ENCODE measurements at regions not wholly inside any gene's neighbourhood (a gene's known extent, or its start where the extent isn't known, plus 50 kb on each side); places are given as distances from the start of the nearest gene placed in this dataset.
A peak's percentile ranks its signal among the peaks of the same experiment; 100 is the strongest.

DNA sequence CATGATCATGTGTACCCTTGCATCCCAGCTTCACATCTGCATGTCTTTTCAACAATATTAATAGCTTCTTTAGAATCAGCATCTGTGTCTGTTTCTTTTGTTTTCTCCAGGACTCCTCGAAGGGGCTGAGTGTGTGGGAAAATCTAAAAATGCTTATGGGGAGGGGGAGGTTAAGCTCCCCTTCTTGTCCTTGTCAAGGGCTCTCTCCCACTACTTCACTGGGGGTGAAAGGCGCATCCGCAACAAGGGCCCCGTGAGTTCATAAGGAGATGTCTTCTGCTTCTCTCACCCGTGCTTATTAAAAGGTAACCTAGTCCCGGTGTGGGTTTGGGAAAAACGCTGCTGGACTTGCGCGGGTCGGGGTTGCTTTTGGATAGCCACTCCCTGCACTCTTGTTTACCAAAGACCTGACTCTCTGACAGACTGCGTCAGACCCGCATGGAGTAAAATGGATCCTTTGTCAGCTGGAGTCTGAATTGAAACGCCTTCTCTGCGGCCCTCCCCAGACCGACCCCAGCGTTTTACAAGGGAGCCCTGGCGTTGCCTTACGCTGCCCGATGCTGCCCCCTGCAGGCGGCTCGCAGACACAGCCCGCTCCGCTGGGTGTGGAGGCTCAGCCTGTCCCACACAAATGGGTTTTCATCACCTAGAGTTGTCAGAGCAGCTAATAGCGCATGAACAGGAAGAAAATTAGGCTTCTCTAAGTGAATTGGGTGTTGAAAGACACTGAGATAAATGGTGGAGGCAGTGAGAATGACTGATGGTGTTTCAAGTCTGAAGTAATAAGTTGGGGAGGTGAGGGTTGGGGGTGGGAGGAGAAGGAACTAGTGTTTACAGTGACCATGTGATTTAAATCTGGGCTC is 53.8 kb downstream of the IER5 start:
- peak; percentile 95 for DNase-seq (ENCODE audit: low read depth)

- no peak for DNase-seq (ENCODE audit: low read depth)
Measured at GRCh38 chr1:181143102-181143859, 54.8 kb downstream of the IER5 start.

DNA sequence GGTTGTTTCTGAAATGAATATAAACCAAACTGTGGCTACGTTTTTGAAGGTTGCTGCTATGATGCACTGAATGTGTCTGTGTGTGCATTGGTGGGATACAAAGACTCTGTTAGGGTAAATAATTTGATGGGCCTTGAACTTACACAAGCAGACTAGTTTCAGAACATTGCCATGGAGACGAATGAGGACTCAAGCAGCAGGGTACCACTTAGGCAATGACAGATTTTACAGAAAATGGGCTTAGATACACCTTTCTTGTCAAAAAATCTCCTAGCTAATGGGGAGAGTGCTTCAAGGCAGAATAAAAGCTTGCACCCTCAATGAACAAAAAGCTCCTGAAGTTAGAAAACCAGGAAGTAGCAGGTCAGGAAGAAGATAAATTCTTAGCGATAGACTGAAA is 55.7 kb downstream of the IER5 start:
- DNase-seq (ENCODE audit: low read depth), result no peak

DNA sequence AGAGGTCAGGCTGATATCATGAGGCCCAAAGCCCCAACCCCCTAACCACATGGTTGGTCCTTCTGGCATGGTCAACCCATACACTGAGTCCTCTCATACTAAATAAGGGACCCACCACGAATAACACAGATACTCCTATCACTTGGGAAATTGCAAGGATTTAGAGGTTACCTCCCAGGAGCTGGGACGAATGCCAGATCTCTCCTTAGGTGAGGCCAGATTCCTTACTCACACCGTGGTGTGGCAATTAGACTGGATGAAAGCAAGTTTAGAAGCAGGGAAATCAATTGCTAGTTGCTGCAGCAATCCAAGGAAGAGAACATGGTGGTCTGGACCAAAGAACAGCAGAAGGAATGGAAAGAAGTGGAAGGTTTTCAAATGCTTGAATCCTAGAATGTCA is 60.1 kb downstream of the IER5 start:
- no peak for DNase-seq (ENCODE audit: low read depth)

GRCh38 chr1:181149326-181150125 is 61.0 kb downstream of the IER5 start:
- no peak for DNase-seq (ENCODE audit: low read depth)

DNA sequence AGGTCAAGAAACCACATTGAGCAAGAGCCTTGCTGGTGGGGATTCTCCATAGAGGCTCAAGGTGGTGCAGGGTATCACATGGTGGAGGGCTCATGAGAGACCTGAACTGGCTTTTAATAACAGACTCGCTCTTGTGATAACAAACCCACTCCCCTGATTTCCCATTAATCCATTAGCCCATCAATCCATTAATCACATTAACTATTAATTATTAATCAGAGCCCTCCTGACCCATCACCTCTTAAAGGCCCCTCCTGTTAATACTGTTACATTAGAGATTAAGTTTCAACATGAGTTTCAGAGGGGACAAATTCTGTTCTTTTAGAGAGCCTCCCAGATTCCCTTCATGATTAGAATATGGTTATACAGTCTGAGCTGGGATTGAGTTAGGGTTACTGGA is 61.8 kb downstream of the IER5 start:
- no peak for DNase-seq (ENCODE audit: low read depth)

DNA sequence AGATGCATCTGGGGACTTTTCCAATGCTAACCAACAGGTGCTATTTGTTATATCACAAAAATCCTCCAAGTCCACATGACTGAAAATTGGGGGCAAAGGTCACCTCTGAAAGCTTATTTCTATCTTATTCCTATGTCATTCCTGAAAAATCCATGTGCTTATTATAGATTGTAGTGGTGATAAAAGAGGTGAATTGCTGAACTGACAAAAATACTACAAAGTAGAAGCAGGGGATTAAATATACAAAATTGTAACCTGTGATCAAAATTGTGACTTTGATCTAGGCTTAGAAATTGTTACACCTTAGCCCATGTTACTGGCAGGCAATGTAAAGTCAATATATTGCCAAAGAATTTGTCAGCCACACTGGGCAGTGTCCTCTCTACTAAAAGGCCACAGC is 62.3 kb downstream of the IER5 start:
- no peak for DNase-seq (ENCODE audit: low read depth)

DNA sequence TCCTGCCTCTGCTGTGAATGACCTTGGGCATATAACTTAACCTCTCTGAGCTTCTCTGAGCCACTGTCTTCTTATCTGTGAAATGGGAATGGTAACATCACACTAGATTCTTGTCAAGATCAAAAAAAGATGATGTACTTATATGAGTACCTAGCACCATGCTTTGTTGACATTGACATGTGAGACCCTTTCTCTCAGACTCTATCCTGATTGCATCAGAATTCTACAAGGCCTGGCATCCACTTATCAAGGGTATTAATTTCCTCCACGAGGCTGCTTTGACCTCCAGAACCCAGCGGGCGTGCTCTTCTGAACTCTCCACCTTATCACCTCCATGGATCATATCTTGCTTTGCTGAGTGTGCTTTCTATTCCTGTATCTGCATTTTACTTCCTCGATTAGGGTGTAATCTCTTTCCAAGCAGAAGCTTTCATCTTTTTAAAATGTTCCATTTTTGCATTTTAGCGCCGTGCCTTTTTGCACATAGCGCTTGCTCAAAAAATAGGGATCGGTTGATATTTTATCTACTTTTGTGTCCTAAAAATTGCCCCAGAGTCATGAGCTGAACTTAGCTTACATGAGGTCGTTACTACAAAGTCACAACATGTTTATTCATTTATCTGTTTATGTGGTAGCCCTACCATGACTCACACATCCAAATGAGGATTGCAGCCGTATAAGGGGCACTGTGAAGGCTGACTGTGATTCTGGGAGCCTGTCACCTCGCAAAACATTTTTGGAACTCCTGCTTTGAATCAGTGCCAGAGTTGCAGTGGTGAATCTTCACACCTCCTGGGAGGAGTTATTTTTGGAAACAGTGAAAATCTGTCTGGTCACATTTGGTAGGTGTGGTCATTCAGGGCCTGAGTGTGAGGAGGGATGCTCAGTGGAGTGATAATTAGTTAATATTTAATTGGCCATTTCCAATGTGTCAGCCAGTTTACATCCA is 63.2 kb downstream of the IER5 start:
- DNase-seq (ENCODE audit: low read depth), result peak; percentile 52

DNA sequence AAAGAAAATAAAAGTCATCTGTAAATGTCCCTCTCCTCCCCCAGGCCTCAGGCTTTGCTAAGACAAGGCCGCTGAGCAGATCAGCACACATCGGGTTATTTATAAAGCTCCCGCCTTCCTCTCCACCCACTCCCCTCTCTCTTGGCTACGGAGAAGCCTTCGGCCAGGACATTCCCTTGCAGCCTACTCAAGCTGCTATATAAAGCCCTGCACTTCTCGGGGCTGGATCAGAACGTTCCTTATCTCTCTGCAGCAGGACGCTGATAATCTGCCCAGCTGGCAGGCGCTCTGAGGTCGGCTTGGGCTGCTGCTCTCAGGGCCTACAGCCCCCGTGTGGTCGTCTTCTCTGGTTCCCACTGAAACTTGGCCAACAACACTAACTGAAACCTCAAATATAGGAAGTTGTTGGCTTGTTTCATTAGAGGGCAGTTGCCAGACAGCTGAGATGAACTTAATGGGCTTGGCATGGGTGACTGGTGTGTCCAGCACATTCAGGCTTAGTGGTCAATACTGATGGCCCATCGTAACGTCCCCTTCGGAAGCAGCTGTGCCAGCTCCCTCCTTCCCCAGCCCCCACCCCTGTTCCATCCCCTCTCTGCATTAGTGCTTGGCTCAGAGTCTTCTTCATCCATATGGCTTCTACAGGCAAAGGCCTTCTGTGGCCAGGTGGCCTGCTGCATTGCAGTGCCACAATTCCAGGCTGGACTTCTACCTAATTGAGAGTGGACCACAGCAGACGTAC is 64.6 kb downstream of the IER5 start:
- DNase-seq (ENCODE audit: low read depth), result no peak

DNA sequence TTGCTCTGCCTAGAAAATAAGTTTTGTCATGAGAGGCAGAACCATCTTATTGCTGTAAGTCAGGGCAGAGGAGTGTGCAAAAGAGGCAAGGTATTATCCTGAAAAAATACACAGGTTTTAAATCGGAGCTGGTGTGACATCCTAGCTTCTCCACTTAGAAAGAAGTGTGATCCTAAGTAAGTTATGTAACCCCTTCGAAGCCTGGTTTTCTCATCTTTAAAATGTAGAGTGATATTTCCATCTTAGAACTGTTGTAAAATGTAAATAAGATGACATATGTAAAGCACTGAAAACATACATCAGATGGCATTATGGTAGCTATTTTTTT is 65.1 kb downstream of the IER5 start:
- DNase-seq (ENCODE audit: low read depth), result no peak

DNA sequence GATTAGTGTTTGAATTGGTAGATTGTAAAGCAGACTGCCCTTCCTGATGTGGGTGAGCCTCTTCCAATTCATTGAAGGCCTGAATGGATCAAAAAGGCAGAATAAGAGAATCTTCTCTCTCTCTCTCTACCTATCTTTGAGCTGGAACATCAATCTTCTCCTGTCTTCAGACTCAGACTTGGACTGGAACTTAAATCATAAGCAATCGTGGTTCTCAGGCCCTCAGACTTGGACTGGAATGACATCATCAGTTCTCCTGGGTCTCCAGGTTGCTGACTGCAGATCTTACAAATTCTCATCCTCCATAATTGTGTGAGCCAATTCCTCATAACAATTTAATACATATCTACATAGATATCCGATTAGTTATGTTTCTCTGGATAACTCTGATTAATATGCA is 66.8 kb downstream of the IER5 start:
- no peak for DNase-seq (ENCODE audit: low read depth)

GRCh38 chr1:181159451-181160140 is 71.1 kb downstream of the IER5 start:
- peak; percentile 82 for DNase-seq (ENCODE audit: low read depth)

DNA sequence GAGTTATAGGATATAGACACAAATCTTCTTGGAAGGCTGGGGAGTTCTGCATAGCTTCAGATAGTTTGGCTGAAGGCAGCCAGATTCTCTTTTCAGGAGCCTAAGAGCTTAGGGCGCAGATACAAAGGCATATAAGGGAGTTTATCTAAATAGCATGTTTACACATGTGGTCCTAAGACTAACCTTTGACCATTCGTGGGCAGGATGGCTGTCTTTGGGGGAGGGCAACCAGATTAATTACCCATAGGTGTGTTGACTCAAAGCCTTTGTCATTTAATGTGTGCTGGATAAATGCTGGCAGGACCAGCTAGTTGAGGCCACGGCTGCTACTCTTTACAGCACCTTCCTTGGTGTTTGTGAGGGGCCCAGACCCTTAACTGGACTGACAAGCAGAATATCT is 71.8 kb downstream of the IER5 start:
- no peak for DNase-seq (ENCODE audit: low read depth)

DNA sequence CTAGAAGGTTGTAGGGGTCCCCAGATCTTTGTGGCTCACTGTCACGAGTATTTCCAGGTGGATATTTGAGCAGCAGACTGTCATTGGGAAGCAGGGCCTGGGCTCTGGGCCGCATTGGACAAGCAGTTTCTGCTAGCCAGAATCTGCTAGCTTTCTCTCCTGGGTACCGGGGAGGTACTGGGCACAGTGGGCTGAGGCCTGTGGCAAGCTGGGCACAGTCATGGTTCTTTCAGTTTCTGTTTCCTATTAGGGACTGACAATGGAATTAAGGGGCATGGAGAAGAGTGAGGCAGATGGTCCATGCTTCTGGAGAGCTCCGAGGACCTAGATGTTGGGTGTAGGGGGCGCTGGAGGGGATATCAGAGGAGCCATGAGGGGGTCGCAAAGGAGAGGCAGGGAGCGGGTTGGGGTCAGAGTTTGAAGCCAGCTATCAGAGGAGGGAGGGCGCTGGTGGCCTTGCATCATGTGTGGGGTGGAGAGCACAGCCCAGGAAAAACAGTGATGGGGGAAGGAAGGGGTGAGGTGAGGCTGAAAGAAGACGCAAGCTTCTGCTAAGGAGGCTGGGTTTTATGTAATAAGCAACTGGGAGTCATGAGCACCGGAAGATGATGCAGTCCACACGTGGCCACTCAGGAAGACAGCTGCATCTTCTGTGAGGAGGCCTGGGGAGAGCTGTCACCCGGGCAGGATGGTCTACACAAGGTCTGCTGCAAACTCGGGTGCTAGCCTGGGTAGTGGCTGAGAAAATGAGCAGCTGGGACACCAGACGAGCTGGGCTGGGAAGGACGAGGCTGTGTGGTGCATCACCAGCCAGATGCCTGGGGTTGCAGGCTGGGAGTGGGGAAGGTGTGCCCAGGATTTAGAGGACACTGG is 72.7 kb downstream of the IER5 start:
- DNase-seq (ENCODE audit: low read depth), result peak; percentile 61

- no peak for DNase-seq (ENCODE audit: low read depth)
Measured at GRCh38 chr1:181163662-181164061, 75.2 kb downstream of the IER5 start.

DNA sequence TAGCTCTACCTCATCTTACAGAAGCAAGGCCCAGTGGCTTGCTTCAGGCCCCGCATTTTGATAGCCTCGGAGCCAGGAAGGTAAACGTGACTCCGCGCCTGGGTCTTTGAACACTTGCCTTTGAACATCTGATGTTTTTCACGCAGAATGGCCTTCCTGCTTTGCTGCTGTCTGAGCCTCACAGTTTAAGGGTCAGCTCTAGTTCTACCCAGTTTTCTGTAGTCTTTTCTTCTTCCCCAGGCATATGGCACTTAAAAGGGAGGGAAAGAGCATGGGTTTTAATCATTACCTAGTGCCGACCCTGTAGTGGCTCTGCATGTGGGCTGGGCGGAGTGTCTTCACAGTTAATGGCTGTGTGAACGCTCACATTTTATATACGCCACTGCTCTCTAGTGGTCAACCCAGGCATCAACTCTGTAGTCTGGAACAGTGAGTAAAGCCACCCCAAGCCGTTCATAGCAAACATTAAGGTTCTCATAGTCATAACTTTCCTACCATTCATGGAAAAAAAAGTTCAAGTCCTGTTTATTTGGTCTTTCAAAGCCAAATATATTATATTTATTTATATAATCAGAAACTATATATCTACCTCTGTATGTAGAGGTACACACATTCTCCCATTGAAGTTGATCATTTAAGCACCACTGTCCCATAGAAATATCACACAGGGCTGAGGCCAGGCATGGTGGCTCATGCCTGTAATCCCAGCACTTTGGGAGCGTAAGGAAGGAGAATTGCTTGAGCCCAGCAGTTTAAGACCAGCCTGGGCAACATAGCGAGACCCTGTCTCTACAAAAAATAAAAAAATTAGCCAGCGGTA is 78.1 kb downstream of the IER5 start:
- peak; percentile 85 for DNase-seq (ENCODE audit: low read depth)

GRCh38 chr1:181169281-181169865 is 80.9 kb downstream of the IER5 start:
- no peak for DNase-seq (ENCODE audit: low read depth)

GRCh38 chr1:181170194-181170593 is 81.7 kb downstream of the IER5 start:
- no peak for DNase-seq (ENCODE audit: low read depth)

All from ELR (cell line).